ENCODE measurements at regions not wholly inside any gene's neighbourhood (a gene's known extent, or its start where the extent isn't known, plus 50 kb on each side); places are given as distances from the start of the nearest gene placed in this dataset.

- TF ChIP-seq, protein P1, sequence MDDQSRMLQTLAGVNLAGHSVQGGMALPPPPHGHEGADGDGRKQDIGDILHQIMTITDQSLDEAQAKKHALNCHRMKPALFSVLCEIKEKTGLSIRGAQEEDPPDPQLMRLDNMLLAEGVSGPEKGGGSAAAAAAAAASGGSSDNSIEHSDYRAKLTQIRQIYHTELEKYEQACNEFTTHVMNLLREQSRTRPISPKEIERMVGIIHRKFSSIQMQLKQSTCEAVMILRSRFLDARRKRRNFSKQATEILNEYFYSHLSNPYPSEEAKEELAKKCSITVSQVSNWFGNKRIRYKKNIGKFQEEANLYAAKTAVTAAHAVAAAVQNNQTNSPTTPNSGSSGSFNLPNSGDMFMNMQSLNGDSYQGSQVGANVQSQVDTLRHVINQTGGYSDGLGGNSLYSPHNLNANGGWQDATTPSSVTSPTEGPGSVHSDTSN (IDR thresholded peaks at IDR 0.05): no peak
- TF ChIP-seq EZH2phosphoT487 (IDR thresholded peaks at IDR 0.05; ENCODE audit: borderline replicate concordance, low read depth) (no peak), YY1 (IDR thresholded peaks at IDR 0.05; ENCODE audit: low read depth) (no peak), ELF1 (IDR thresholded peaks at IDR 0.05) (no peak), SIN3A (IDR thresholded peaks at IDR 0.05; ENCODE audit: borderline replicate concordance, low read depth, low read length) (no peak)
These were observed 438.3 kb downstream of the CENPC start (continued) for GRCh38 chr4:67106861-67107460.

DNA sequence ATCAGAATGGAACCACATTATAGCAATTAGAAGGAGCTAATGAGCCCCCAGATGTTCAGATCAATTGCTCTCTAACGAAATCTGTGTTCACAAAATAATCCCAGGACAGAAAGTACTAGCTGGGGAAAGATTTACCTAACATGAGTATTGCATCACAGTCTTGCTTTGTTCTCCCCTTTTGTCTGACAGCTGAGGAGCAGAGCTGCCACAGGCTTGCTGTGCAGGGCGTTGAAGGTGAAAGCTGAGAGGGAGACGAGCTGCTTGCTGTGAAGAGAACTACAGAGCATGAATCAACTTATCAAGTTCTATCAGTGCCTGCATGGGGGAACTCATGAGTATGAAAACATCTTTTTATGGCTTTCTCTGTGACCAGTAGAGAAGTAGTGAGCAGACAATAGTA, 441.2 kb downstream of the CENPC start:
- H3K4me1 ChIP-seq (ENCODE audit: control insufficient read depth in 1 of 2, insufficient read depth in 2 of 2, low read depth in 1 of 2, low read length in 1 of 2): no peaks in the 10 kb centered on the region
- no peaks in the 10 kb centered on the region for H3K36me3 ChIP-seq (replicated peaks in 1 of 2; ENCODE audit: control insufficient read depth in 1 of 2, insufficient read depth in 2 of 2, low read length in 1 of 2)
- WGBS (ENCODE audit: low lambda C conversion rate): 3% methylated on average over 3 of the region's 3 CpGs
- H4K20me1 ChIP-seq (ENCODE audit: insufficient read depth): no peaks in the 10 kb centered on the region
- no peaks in the 10 kb centered on the region for H3F3A ChIP-seq (replicated peaks; ENCODE audit: insufficient read depth)
- no peak overlapping the region for H3K4me3 ChIP-seq (ENCODE audit: low read depth in 2 of 2, low read length in 1 of 2)
- TF ChIP-seq YY1 (IDR thresholded peaks at IDR 0.05; ENCODE audit: low read depth) (no peak), FOXM1 (IDR thresholded peaks at IDR 0.05; ENCODE audit: low read depth) (no peak)
- H3K9ac ChIP-seq: no peak overlapping the region
- no peaks in the 10 kb centered on the region for H3K79me2 ChIP-seq (ENCODE audit: insufficient read depth)
- H3K27me3 ChIP-seq (ENCODE audit: insufficient read depth): no peaks in the 10 kb centered on the region
- no peak for DNase-seq
- ChIA-PET CTCF (interaction anchor here (1.3 kb wide), 1 partner anchor 16 kb away, joined by 4 read pairs; no protein-coding TSS in a partner anchor), POLR2A (no interaction called here)
- H2AFZ ChIP-seq (ENCODE audit: low read depth): no peak overlapping the region
- no peaks in the 10 kb centered on the region for H3K9me2 ChIP-seq
- no peaks in the 10 kb centered on the region for H3K9me3 ChIP-seq
- no peak overlapping the region for H3K27ac ChIP-seq (ENCODE audit: low read depth in 2 of 2, low read length in 1 of 2)
- no peak overlapping the region for H3K4me2 ChIP-seq

- no peak for DNase-seq
- H3K36me3 ChIP-seq (replicated peaks in 1 of 2; ENCODE audit: control insufficient read depth in 1 of 2, insufficient read depth in 2 of 2, low read length in 1 of 2): no peaks in the 10 kb centered on the region
- no peaks in the 10 kb centered on the region for H3K9me3 ChIP-seq
- H3K27me3 ChIP-seq (ENCODE audit: insufficient read depth): no peaks in the 10 kb centered on the region
- H3K79me2 ChIP-seq (ENCODE audit: insufficient read depth): no peaks in the 10 kb centered on the region
- whole genome bisulfite sequencing (ENCODE audit: low lambda C conversion rate): 15% methylated on average over 6 of the region's 6 CpGs
- H2AFZ ChIP-seq (ENCODE audit: low read depth): no peak overlapping the region
- no peak for TF ChIP-seq FOSL2 (IDR thresholded peaks at IDR 0.05; ENCODE audit: borderline replicate concordance, low read depth)
- no peaks in the 10 kb centered on the region for H3K4me1 ChIP-seq (ENCODE audit: control insufficient read depth in 1 of 2, insufficient read depth in 2 of 2, low read depth in 1 of 2, low read length in 1 of 2)
- POLR2A ChIA-PET: no interaction called here
- H3K4me2 ChIP-seq: no peak overlapping the region
- H3K27ac ChIP-seq (ENCODE audit: low read depth in 2 of 2, low read length in 1 of 2): no peak overlapping the region
- H3F3A ChIP-seq (replicated peaks; ENCODE audit: insufficient read depth): no peaks in the 10 kb centered on the region
- H4K20me1 ChIP-seq (ENCODE audit: insufficient read depth): no peaks in the 10 kb centered on the region
- H3K4me3 ChIP-seq (ENCODE audit: low read depth in 2 of 2, low read length in 1 of 2): no peak overlapping the region
- no peak overlapping the region for H3K9ac ChIP-seq
- CTCF ChIA-PET: interaction anchor here (1.3 kb wide), 1 partner anchor 15 kb away, joined by 4 read pairs; no protein-coding TSS in a partner anchor
- no peaks in the 10 kb centered on the region for H3K9me2 ChIP-seq
These were observed 442.1 kb downstream of the CENPC start for GRCh38 chr4:67103001-67103747.

GRCh38 chr4:67101612-67102011, 443.7 kb downstream of the CENPC start:
- no peak overlapping the region for H3K27ac ChIP-seq (ENCODE audit: low read depth in 2 of 2, low read length in 1 of 2)
- H3K79me2 ChIP-seq (ENCODE audit: insufficient read depth): no peaks in the 10 kb centered on the region
- H3K9me3 ChIP-seq: no peaks in the 10 kb centered on the region
- H4K20me1 ChIP-seq (ENCODE audit: insufficient read depth): no peaks in the 10 kb centered on the region
- no peak for DNase-seq
- no peak overlapping the region for H3K4me2 ChIP-seq
- ChIA-PET CTCF (interaction anchor here (0.6 kb wide), 1 partner anchor 18 kb away, joined by 3 read pairs; no protein-coding TSS in a partner anchor), POLR2A (no interaction called here)
- no peaks in the 10 kb centered on the region for H3K36me3 ChIP-seq (replicated peaks in 1 of 2; ENCODE audit: control insufficient read depth in 1 of 2, insufficient read depth in 2 of 2, low read length in 1 of 2)
- no peaks in the 10 kb centered on the region for H3F3A ChIP-seq (replicated peaks; ENCODE audit: insufficient read depth)
- no peaks in the 10 kb centered on the region for H3K9me2 ChIP-seq
- H2AFZ ChIP-seq (ENCODE audit: low read depth): no peak overlapping the region
- no peaks in the 10 kb centered on the region for H3K27me3 ChIP-seq (ENCODE audit: insufficient read depth)
- no peak overlapping the region for H3K9ac ChIP-seq
- no peak overlapping the region for H3K4me3 ChIP-seq (ENCODE audit: low read depth in 2 of 2, low read length in 1 of 2)
- no peaks in the 10 kb centered on the region for H3K4me1 ChIP-seq (ENCODE audit: control insufficient read depth in 1 of 2, insufficient read depth in 2 of 2, low read depth in 1 of 2, low read length in 1 of 2)
- TF ChIP-seq YY1 (IDR thresholded peaks at IDR 0.05; ENCODE audit: low read depth) (no peak), JUND (IDR thresholded peaks at IDR 0.05) (no peak), FOXJ3 (CRISPR knock-in tag; IDR thresholded peaks at IDR 0.05) (no peak), SIN3A (IDR thresholded peaks at IDR 0.05; ENCODE audit: borderline replicate concordance, low read depth, low read length) (no peak), POLR2AphosphoS5 (IDR thresholded peaks at IDR 0.05; ENCODE audit: low read depth, low read length) (no peak)
- TF ChIP-seq, protein P2, sequence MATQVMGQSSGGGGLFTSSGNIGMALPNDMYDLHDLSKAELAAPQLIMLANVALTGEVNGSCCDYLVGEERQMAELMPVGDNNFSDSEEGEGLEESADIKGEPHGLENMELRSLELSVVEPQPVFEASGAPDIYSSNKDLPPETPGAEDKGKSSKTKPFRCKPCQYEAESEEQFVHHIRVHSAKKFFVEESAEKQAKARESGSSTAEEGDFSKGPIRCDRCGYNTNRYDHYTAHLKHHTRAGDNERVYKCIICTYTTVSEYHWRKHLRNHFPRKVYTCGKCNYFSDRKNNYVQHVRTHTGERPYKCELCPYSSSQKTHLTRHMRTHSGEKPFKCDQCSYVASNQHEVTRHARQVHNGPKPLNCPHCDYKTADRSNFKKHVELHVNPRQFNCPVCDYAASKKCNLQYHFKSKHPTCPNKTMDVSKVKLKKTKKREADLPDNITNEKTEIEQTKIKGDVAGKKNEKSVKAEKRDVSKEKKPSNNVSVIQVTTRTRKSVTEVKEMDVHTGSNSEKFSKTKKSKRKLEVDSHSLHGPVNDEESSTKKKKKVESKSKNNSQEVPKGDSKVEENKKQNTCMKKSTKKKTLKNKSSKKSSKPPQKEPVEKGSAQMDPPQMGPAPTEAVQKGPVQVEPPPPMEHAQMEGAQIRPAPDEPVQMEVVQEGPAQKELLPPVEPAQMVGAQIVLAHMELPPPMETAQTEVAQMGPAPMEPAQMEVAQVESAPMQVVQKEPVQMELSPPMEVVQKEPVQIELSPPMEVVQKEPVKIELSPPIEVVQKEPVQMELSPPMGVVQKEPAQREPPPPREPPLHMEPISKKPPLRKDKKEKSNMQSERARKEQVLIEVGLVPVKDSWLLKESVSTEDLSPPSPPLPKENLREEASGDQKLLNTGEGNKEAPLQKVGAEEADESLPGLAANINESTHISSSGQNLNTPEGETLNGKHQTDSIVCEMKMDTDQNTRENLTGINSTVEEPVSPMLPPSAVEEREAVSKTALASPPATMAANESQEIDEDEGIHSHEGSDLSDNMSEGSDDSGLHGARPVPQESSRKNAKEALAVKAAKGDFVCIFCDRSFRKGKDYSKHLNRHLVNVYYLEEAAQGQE (IDR thresholded peaks at IDR 0.05; ENCODE audit: low read depth, low read length): no peak
- TF ChIP-seq, protein P3, sequence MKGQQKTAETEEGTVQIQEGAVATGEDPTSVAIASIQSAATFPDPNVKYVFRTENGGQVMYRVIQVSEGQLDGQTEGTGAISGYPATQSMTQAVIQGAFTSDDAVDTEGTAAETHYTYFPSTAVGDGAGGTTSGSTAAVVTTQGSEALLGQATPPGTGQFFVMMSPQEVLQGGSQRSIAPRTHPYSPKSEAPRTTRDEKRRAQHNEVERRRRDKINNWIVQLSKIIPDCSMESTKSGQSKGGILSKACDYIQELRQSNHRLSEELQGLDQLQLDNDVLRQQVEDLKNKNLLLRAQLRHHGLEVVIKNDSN (IDR thresholded peaks at IDR 0.05; ENCODE audit: borderline replicate concordance, low read depth): no peak

Measured in SK-N-SH (cell line).